OCI-LY1 (cell line): ENCODE measurements at regions not wholly inside any gene's neighbourhood (a gene's known extent, or its start where the extent isn't known, plus 50 kb on each side); places are given as distances from the start of the nearest gene placed in this dataset.

Experiments
- H2AFZ ChIP-seq: fragments of 200-600 bp; sonication (generic), shearing (Covaris generic); 2 replicates; pipeline ENCODE4 v1.6.0; 2014; ENCODE audit warnings: antibody characterized with exemption, mild to moderate bottlenecking, low read length
- H3F3A ChIP-seq: fragments of 200-600 bp; sonication (generic), shearing (Covaris generic); 2 replicates; pipeline ENCODE4 v1.6.0; 2014; ENCODE audit warnings: mild to moderate bottlenecking, antibody characterized with exemption, low read length, moderate library complexity; ENCODE audit not compliant: insufficient read depth
- H3K27ac ChIP-seq: fragments of 200-600 bp; sonication (generic); 2 replicates; pipeline ENCODE4 v1.5.1; 2014; ENCODE audit warnings: low read length, mixed run types, mild to moderate bottlenecking, low read depth; ENCODE audit not compliant: poor library complexity, severe bottlenecking
- H3K27me3 ChIP-seq: fragments of 200-600 bp; sonication (generic); 2 replicates; pipeline ENCODE4 v1.6.0; 2014; ENCODE audit warnings: antibody characterized with exemption, mild to moderate bottlenecking, low read length, moderate library complexity; ENCODE audit not compliant: insufficient read depth
- H3K36me3 ChIP-seq: fragments of 200-600 bp; sonication (generic); 2 replicates; pipeline ENCODE4 v1.6.1; 2014; ENCODE audit warnings: mild to moderate bottlenecking, antibody characterized with exemption, low read length, moderate library complexity, mixed read lengths; ENCODE audit not compliant: insufficient read depth
- H3K4me1 ChIP-seq: fragments of 200-600 bp; sonication (generic); 2 replicates; pipeline ENCODE4 v1.5.1; 2014; ENCODE audit warnings: mild to moderate bottlenecking, low read length, moderate library complexity; ENCODE audit not compliant: insufficient read depth, severe bottlenecking
- H3K4me2 ChIP-seq: fragments of 200-600 bp; sonication (generic), shearing (Covaris generic); 2 replicates; pipeline ENCODE4 v1.6.1; 2014; ENCODE audit warnings: low read length
- H3K4me3 ChIP-seq: fragments of 200-600 bp; sonication (generic); 2 replicates; pipeline ENCODE4 v1.5.1; 2014; ENCODE audit warnings: low read length, low read depth, mild to moderate bottlenecking, mixed read lengths; ENCODE audit not compliant: poor library complexity, severe bottlenecking
- H3K79me2 ChIP-seq: fragments of 200-600 bp; shearing (Covaris generic); 2 replicates; pipeline ENCODE4 v1.6.1; 2016; ENCODE audit warnings: mixed run types, low read length, mixed read lengths; ENCODE audit not compliant: insufficient read depth
- H3K9ac ChIP-seq: fragments of 200-600 bp; sonication (generic), shearing (Covaris generic); 2 replicates; pipeline ENCODE4 v1.6.1; 2014; ENCODE audit warnings: mild to moderate bottlenecking, low read length, mixed read lengths
- H3K9me2 ChIP-seq: fragments of 200-600 bp; sonication (generic), shearing (Covaris generic); 2 replicates; pipeline ENCODE4 v1.6.1; 2014; ENCODE audit warnings: low read depth, mild to moderate bottlenecking, low read length, mixed read lengths
- H3K9me3 ChIP-seq: fragments of 200-600 bp; shearing (Covaris generic); 2 replicates; pipeline ENCODE4 v1.6.1; 2014; ENCODE audit warnings: low read length, mixed read lengths
- H4K20me1 ChIP-seq: fragments of 200-600 bp; sonication (generic), shearing (Covaris generic); 2 replicates; pipeline ENCODE4 v1.6.0; 2016; ENCODE audit warnings: mild to moderate bottlenecking, low read length; ENCODE audit not compliant: insufficient read depth
- CTCF ChIP-seq: fragments of 200-600 bp; sonication (generic), shearing (Covaris generic); IDR thresholded peaks from 2 replicates; pipeline ENCODE4 v1.5.1; 2017; ENCODE audit warnings: mild to moderate bottlenecking, antibody characterized with exemption, low read length, moderate library complexity, mixed read lengths
- EZH2 ChIP-seq: fragments of 200-600 bp; sonication (generic), shearing (Covaris generic); IDR thresholded peaks from 2 replicates; pipeline ENCODE4 v1.8.0; 2017; ENCODE audit warnings: borderline replicate concordance, mixed run types, mild to moderate bottlenecking, antibody characterized with exemption, low read length, moderate library complexity, mixed read lengths

DNA sequence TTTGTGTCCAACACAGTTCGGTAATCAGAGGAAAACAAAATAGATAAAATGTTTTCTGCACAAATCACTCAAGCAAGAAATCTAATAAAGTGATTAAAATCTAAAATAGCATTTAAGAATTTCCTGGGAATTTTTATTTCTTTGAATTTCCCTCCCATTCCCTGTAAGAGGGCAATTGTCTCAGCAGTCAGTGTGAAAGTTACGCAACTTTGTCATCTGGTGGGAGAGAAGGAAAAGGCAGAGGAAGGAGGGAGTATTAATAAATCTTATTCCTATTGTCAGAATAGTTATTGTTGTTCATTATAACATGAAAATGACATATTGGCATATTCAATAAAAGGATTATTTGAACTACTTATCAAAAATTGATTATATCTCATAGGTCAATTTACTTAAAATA is 464.9 kb downstream of the PRKD1 start:
- Histone ChIP-seq H3K4me3 (no peak overlapping the region), H3K9ac (no peak overlapping the region), H3K4me2 (no peak overlapping the region), H3K79me2 (no peaks in the 10 kb centered on the region), H4K20me1 (no peaks in the 10 kb centered on the region), H3K27ac (no peak overlapping the region), H3F3A (no peaks in the 10 kb centered on the region), H3K9me2 (no peaks in the 10 kb centered on the region), H2AFZ (no peak overlapping the region), H3K27me3 (no peaks in the 10 kb centered on the region), H3K4me1 (no peaks in the 10 kb centered on the region), H3K9me3 (no peaks in the 10 kb centered on the region), H3K36me3 (no peaks in the 10 kb centered on the region)
- no peak for TF ChIP-seq CTCF
- no peak for TF ChIP-seq EZH2

DNA sequence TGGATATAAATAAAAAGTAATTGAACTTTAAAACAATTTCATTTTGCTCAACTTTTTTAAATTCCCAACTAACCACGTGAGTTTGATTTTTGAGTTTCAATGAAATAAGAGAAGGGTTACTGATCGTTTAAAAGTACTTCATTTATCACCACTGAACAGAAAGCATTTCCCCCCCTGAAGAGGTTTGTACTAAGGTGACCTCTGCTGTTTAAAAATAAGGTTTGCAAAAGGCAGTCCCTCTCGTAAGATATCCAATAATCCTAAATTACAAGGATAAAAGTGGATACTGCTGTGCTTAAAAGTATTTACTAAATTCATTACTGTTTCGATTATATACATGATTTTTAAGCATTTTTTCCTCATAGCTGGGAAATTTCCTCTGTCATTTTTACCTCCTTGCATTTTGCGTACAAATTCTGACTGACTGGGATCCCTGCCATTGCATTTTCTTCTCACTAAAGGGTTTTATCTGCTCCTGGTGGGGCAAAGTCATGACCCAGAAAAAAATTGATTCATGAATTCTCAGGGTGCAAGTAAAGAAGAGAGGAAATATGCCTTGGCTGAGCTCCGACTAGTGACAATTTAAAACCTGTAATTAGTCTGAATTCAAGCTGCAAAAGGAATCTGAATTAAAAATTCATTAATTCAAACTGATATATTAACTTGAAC is 463.8 kb downstream of the PRKD1 start:
- H3K4me2 ChIP-seq, result no peak overlapping the region
- H4K20me1 ChIP-seq, result no peaks in the 10 kb centered on the region
- no peak overlapping the region for H2AFZ ChIP-seq
- no peaks in the 10 kb centered on the region for H3K79me2 ChIP-seq
- H3K27me3 ChIP-seq, result no peaks in the 10 kb centered on the region
- no peak overlapping the region for H3K9ac ChIP-seq
- no peak overlapping the region for H3K4me3 ChIP-seq
- H3K36me3 ChIP-seq, result no peaks in the 10 kb centered on the region
- TF ChIP-seq EZH2 (no peak), CTCF (no peak)
- H3K9me3 ChIP-seq, result no peaks in the 10 kb centered on the region
- H3K4me1 ChIP-seq, result no peaks in the 10 kb centered on the region
- H3K9me2 ChIP-seq, result no peaks in the 10 kb centered on the region
- H3F3A ChIP-seq, result no peaks in the 10 kb centered on the region
- H3K27ac ChIP-seq, result no peak overlapping the region

GRCh38 chr14:29465095-29465494 is 462.6 kb downstream of the PRKD1 start:
- Histone ChIP-seq H3K9ac (no peak overlapping the region), H3K27me3 (no peaks in the 10 kb centered on the region), H3K4me3 (no peak overlapping the region), H3K79me2 (no peaks in the 10 kb centered on the region), H3K27ac (no peak overlapping the region), H4K20me1 (no peaks in the 10 kb centered on the region), H3K9me2 (no peaks in the 10 kb centered on the region), H3F3A (no peaks in the 10 kb centered on the region), H3K9me3 (no peaks in the 10 kb centered on the region), H3K4me2 (no peak overlapping the region), H3K36me3 (no peaks in the 10 kb centered on the region), H2AFZ (no peak overlapping the region), H3K4me1 (no peaks in the 10 kb centered on the region)
- no peak for TF ChIP-seq EZH2
- TF ChIP-seq CTCF, result no peak
